GM18907 (cell line): ENCODE measurements at regions not wholly inside any gene's neighbourhood (a gene's known extent, or its start where the extent isn't known, plus 50 kb on each side); places are given as distances from the start of the nearest gene placed in this dataset.
"Not testable (repeated sequence)": the region's sequence is repeated elsewhere in the genome, so short reads cannot be mapped to it uniquely, and the experiment has no call there.

Source experiments
- ATAC-seq: cut with Tn5 transposase; IDR thresholded peaks from one replicate; pipeline ENCODE4 v1.9.1; 2021; ENCODE audit warnings: mild to moderate bottlenecking, moderate library complexity; ENCODE audit not compliant: unreplicated experiment

GRCh38 chr6:15906420-15907016 is 222.4 kb upstream of the MYLIP start:
- no peak for ATAC-seq

GRCh38 chr6:15905488-15906419 is 223.1 kb upstream of the MYLIP start:
- no peak for ATAC-seq

GRCh38 chr6:15904651-15905376 is 224.1 kb upstream of the MYLIP start:
- ATAC-seq = no peak

GRCh38 chr6:15901141-15902115 is 227.5 kb upstream of the MYLIP start:
- peak; percentile 92 for ATAC-seq

GRCh38 chr6:15898693-15899092 is 230.2 kb upstream of the MYLIP start:
- ATAC-seq = no peak

GRCh38 chr6:15897063-15897876 is 231.6 kb upstream of the MYLIP start:
- ATAC-seq = no peak

- no peak for ATAC-seq
These were observed 232.3 kb upstream of the DTNBP1 start for GRCh38 chr6:15894973-15895725.

GRCh38 chr6:15893556-15894253 is 230.9 kb upstream of the DTNBP1 start:
- ATAC-seq = no peak

- ATAC-seq = no peak
These were observed 229.5 kb upstream of the DTNBP1 start for GRCh38 chr6:15892369-15892768.

GRCh38 chr6:15888798-15889772 is 226.3 kb upstream of the DTNBP1 start:
- no peak for ATAC-seq

GRCh38 chr6:15887491-15888461 is 224.9 kb upstream of the DTNBP1 start:
- ATAC-seq = no peak

GRCh38 chr6:15885624-15886023 is 222.8 kb upstream of the DTNBP1 start:
- ATAC-seq = no peak

GRCh38 chr6:15883593-15883992 is 220.8 kb upstream of the DTNBP1 start:
- not testable (repeated sequence) for ATAC-seq

- no peak for ATAC-seq
These were observed 220.1 kb upstream of the DTNBP1 start for GRCh38 chr6:15882915-15883314.

GRCh38 chr6:15882345-15882744 is 219.5 kb upstream of the DTNBP1 start:
- ATAC-seq = no peak

- no peak for ATAC-seq
These were observed 218.3 kb upstream of the DTNBP1 start for GRCh38 chr6:15881150-15881549.
